ENCODE measurements at regions not wholly inside any gene's neighbourhood (a gene's known extent, or its start where the extent isn't known, plus 50 kb on each side); places are given as distances from the start of the nearest gene placed in this dataset.
A peak's percentile ranks its signal among the peaks of the same experiment; 100 is the strongest.

DNA sequence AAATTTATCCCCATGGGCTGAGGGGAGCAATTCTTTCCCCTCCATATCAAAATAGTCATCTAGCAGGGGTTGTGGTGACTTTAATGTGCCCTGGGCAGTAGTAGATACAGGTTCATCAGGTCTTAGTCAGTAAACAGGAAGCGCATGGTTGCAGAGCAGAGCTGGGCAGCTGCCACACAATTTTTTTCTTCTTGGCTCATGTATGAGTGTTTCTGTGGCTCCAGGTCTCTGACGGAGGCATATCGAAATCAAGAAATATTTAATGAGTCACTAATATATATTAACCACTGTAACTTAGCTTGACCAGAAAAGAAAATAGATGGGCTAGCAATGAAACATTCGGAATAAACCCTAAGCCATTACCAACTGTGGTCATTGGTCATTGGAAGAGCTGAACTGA is 68.4 kb upstream of the UBL3 start:
- peaks cover 37% of the 10 kb centered on the region for H3K4me1 ChIP-seq (ENCODE audit: insufficient read depth)
- H3K4me3 ChIP-seq = no peak overlapping the region
- H3K9ac ChIP-seq = peak overlapping the region; percentile 37; the same call in 1 of the 2 replicates
- H4K20me1 ChIP-seq (ENCODE audit: insufficient read depth) = no peaks in the 10 kb centered on the region
- peak overlapping the region; percentile 59 for H3K4me2 ChIP-seq (ENCODE audit: unreplicated experiment)
- H3K36me3 ChIP-seq (ENCODE audit: low read depth) = no peaks in the 10 kb centered on the region
- peaks cover 21% of the 10 kb centered on the region for H3F3A ChIP-seq (ENCODE audit: insufficient read depth)
- H2AFZ ChIP-seq = no peak overlapping the region
- peak overlapping the region; percentile 71 for H3K27ac ChIP-seq
- H3K27me3 ChIP-seq (replicated peaks; ENCODE audit: insufficient read depth) = no peaks in the 10 kb centered on the region
- no peak for TF ChIP-seq EZH2phosphoT487 (IDR thresholded peaks at IDR 0.05; ENCODE audit: insufficient read depth, low read depth)
- no peak for TF ChIP-seq EZH2 (IDR thresholded peaks at IDR 0.05; ENCODE audit: insufficient read depth, poor library complexity, severe bottlenecking)
- peak; percentile 94 for DNase-seq
- no peaks in the 10 kb centered on the region for H3K9me2 ChIP-seq (ENCODE audit: insufficient read depth)
- WGBS, 2 experiments (ENCODE audit: low coverage in 1 of 2, low lambda C conversion rate in 2 of 2, missing lambda C conversion rate in 2 of 2) = 4 to 5% methylated on average over 4 of the region's 4 CpGs
- in situ Hi-C loops (cut with MboI) = no loop called here
- no peaks in the 10 kb centered on the region for H3K9me3 ChIP-seq (ENCODE audit: low read depth)
- no peaks in the 10 kb centered on the region for H3K79me2 ChIP-seq (ENCODE audit: insufficient read depth)

DNA sequence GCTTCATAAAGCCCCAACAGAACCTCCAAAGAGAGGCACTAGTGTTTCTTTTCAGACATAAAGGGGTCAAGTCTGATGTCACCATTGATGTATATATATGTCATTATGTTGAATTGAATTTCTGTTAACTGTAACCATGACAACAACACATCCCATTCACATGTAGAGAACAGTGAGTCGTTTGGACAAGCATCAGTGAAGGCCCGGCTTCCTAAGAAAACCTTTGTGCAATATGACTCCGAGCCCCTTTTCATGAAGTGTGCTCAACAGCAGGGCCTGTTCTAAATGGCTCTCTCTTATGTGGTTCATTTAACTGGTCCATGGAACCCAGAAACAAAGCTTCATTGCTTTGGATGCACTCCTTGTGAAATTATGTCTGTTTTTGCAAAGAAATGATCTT is 67.2 kb upstream of the UBL3 start:
- no peak overlapping the region for H3K4me3 ChIP-seq
- no peaks in the 10 kb centered on the region for H3K27me3 ChIP-seq (replicated peaks; ENCODE audit: insufficient read depth)
- no peaks in the 10 kb centered on the region for H4K20me1 ChIP-seq (ENCODE audit: insufficient read depth)
- H3K9me3 ChIP-seq (ENCODE audit: low read depth) = no peaks in the 10 kb centered on the region
- no peak overlapping the region for H3K9ac ChIP-seq
- peaks cover 9% of the 10 kb centered on the region for H3F3A ChIP-seq (ENCODE audit: insufficient read depth)
- H2AFZ ChIP-seq = no peak overlapping the region
- no peaks in the 10 kb centered on the region for H3K9me2 ChIP-seq (ENCODE audit: insufficient read depth)
- peak; percentile 46 for DNase-seq
- in situ Hi-C loops (cut with MboI) = no loop called here
- TF ChIP-seq EZH2 (IDR thresholded peaks at IDR 0.05; ENCODE audit: insufficient read depth, poor library complexity, severe bottlenecking) = no peak
- TF ChIP-seq EZH2phosphoT487 (IDR thresholded peaks at IDR 0.05; ENCODE audit: insufficient read depth, low read depth) = no peak
- 90 to 96% methylated on average over 3 of the region's 3 CpGs for WGBS, 2 experiments (ENCODE audit: low coverage in 1 of 2, low lambda C conversion rate in 2 of 2, missing lambda C conversion rate in 2 of 2)
- H3K79me2 ChIP-seq (ENCODE audit: insufficient read depth) = no peaks in the 10 kb centered on the region
- peaks cover 25% of the 10 kb centered on the region for H3K4me1 ChIP-seq (ENCODE audit: insufficient read depth)
- no peak overlapping the region for H3K27ac ChIP-seq
- no peak overlapping the region for H3K4me2 ChIP-seq (ENCODE audit: unreplicated experiment)
- H3K36me3 ChIP-seq (ENCODE audit: low read depth) = no peaks in the 10 kb centered on the region

DNA sequence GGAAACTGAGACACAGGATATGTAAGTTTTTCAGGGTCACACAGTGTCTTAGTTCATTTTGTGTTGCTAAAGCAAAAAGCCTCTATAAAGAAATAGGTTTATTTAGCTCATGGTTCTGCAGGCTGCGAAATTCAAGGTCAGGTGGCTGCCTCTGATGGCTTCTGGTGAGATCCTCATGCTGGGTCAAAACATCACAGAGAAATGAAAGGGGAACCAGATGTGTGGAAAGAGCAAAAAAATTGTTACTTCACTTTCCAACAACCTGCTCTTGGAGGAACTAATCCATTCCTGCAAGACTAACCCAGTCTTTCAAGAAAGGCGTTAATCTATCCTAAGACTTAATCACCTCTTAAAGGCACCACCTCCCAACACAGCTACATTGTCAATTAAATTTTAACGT is 64.2 kb upstream of the UBL3 start:
- Histone ChIP-seq H2AFZ (no peak overlapping the region), H3K9ac (no peak overlapping the region), H3K79me2 (ENCODE audit: insufficient read depth) (no peaks in the 10 kb centered on the region), H3K36me3 (ENCODE audit: low read depth) (no peaks in the 10 kb centered on the region), H3K4me1 (ENCODE audit: insufficient read depth) (peaks cover 28% of the 10 kb centered on the region), H3K4me3 (no peak overlapping the region), H3K27ac (no peak overlapping the region), H3K9me3 (ENCODE audit: low read depth) (no peaks in the 10 kb centered on the region), H3K9me2 (ENCODE audit: insufficient read depth) (no peaks in the 10 kb centered on the region), H3K4me2 (ENCODE audit: unreplicated experiment) (no peak overlapping the region), H4K20me1 (ENCODE audit: insufficient read depth) (no peaks in the 10 kb centered on the region), H3F3A (ENCODE audit: insufficient read depth) (peaks cover 14% of the 10 kb centered on the region), H3K27me3 (replicated peaks; ENCODE audit: insufficient read depth) (no peaks in the 10 kb centered on the region)
- no peak for TF ChIP-seq EZH2 (IDR thresholded peaks at IDR 0.05; ENCODE audit: insufficient read depth, poor library complexity, severe bottlenecking)
- TF ChIP-seq EZH2phosphoT487 (IDR thresholded peaks at IDR 0.05; ENCODE audit: insufficient read depth, low read depth) = no peak
- 89 to 92% methylated on average over 3 of the region's 3 CpGs for WGBS, 2 experiments (ENCODE audit: low coverage in 1 of 2, low lambda C conversion rate in 2 of 2, missing lambda C conversion rate in 2 of 2)
- in situ Hi-C loops (cut with MboI) = no loop called here
- no peak for DNase-seq

DNA sequence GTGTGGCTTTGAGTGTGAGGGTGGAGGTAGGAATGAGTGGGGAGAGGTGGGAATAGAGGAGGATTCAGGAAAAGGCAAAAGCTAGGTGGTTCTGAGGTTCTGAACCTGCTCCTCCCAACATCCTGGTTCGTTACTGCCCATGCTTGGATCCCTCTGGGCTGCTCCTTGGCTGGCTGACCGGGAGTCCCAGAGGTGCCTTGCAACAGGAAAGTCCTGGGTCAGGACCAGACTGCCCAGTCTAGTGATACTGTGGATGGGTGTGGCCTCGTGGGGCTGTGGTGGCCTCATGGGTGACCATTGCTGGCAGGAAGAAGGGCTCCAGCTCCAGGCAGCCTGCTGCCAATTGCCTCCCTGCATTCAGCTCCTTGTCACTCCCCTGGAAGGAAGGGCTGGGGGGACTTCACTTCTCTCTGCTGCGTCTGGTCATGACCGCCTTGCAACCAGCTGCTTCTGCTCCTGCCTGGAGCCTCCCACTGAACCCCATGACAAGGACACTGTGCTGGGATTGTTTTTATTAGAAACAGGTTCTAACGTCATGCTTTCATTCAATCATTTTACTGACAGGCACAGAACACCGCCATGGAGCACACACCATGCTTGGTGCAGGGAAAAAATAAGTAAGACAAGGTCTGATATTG is 61.5 kb upstream of the UBL3 start:
- no peak overlapping the region for H3K9ac ChIP-seq
- 57 to 69% methylated on average over 6 to 7 of the region's 7 CpGs for WGBS, 2 experiments (ENCODE audit: low coverage in 1 of 2, low lambda C conversion rate in 2 of 2, missing lambda C conversion rate in 2 of 2)
- DNase-seq = no peak
- H3K4me2 ChIP-seq (ENCODE audit: unreplicated experiment) = no peak overlapping the region
- peaks cover 42% of the 10 kb centered on the region for H3K4me1 ChIP-seq (ENCODE audit: insufficient read depth)
- no peaks in the 10 kb centered on the region for H3K79me2 ChIP-seq (ENCODE audit: insufficient read depth)
- H3K9me3 ChIP-seq (ENCODE audit: low read depth) = no peaks in the 10 kb centered on the region
- in situ Hi-C loops (cut with MboI) = no loop called here
- H3K36me3 ChIP-seq (ENCODE audit: low read depth) = no peaks in the 10 kb centered on the region
- no peaks in the 10 kb centered on the region for H3K9me2 ChIP-seq (ENCODE audit: insufficient read depth)
- no peak overlapping the region for H3K4me3 ChIP-seq
- TF ChIP-seq EZH2phosphoT487 (IDR thresholded peaks at IDR 0.05; ENCODE audit: insufficient read depth, low read depth) = no peak
- TF ChIP-seq EZH2 (IDR thresholded peaks at IDR 0.05; ENCODE audit: insufficient read depth, poor library complexity, severe bottlenecking) = no peak
- H3F3A ChIP-seq (ENCODE audit: insufficient read depth) = peaks cover 34% of the 10 kb centered on the region
- H2AFZ ChIP-seq = no peak overlapping the region
- no peaks in the 10 kb centered on the region for H3K27me3 ChIP-seq (replicated peaks; ENCODE audit: insufficient read depth)
- no peak overlapping the region for H3K27ac ChIP-seq
- no peaks in the 10 kb centered on the region for H4K20me1 ChIP-seq (ENCODE audit: insufficient read depth)
